ENCODE measurements at regions not wholly inside any gene's neighbourhood (a gene's known extent, or its start where the extent isn't known, plus 50 kb on each side); places are given as distances from the start of the nearest gene placed in this dataset.

DNA sequence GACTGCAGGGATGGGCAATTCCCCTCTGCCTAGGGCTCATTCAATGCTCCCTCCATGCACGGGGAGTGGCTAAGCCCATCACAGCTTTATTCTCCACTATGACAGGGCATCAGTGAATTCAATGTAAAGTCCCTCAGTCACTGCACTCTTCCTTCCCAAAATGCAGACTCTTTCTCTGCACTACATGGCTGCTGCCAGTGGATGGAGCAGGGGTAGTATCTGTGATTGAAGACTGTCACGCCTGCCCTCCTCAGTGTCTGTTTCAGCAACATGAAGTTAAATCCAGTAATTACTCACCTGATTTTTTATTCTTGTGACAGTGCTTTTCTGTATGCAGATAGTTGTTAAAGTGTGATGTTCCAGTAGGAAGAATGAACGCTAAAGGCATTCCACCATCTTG, 1323.2 kb downstream of the AMY1C start:
- H3K36me3 ChIP-seq (replicated peaks; ENCODE audit: insufficient read depth, low read depth) = no peaks in the 10 kb centered on the region
- H3K27me3 ChIP-seq = no peaks in the 10 kb centered on the region
- no peaks in the 10 kb centered on the region for H4K20me1 ChIP-seq (ENCODE audit: insufficient read depth, poor library complexity, severe bottlenecking)
- no peaks in the 10 kb centered on the region for H3K9me2 ChIP-seq (replicated peaks; ENCODE audit: insufficient read depth)
- H3K9me3 ChIP-seq (ENCODE audit: low read depth) = no peaks in the 10 kb centered on the region
- no peak overlapping the region for H3K4me3 ChIP-seq
- no peak for DNase-seq (ENCODE audit: low spot score)
- H3K27ac ChIP-seq = no peak overlapping the region
- H2AFZ ChIP-seq = no peak overlapping the region
- no peak for TF ChIP-seq EZH2 (IDR thresholded peaks at IDR 0.05; ENCODE audit: borderline replicate concordance)
- no peak for TF ChIP-seq CTCF (IDR thresholded peaks at IDR 0.05; ENCODE audit: poor library complexity)
- no peak for TF ChIP-seq EZH2phosphoT487 (IDR thresholded peaks at IDR 0.05; ENCODE audit: low read depth, severe bottlenecking, unreplicated experiment)
- WGBS (ENCODE audit: low lambda C conversion rate, missing lambda C conversion rate) = 74% methylated on average over 3 of the region's 3 CpGs
- no peak overlapping the region for H3K4me2 ChIP-seq
- H3K79me2 ChIP-seq = no peaks in the 10 kb centered on the region
- no peaks in the 10 kb centered on the region for H3K4me1 ChIP-seq (ENCODE audit: insufficient read depth)

- Histone ChIP-seq H3K27me3 (no peaks in the 10 kb centered on the region), H3K9me2 (replicated peaks; ENCODE audit: insufficient read depth) (no peaks in the 10 kb centered on the region), H4K20me1 (ENCODE audit: insufficient read depth, poor library complexity, severe bottlenecking) (no peaks in the 10 kb centered on the region), H2AFZ (no peak overlapping the region), H3K36me3 (replicated peaks; ENCODE audit: insufficient read depth, low read depth) (no peaks in the 10 kb centered on the region), H3K4me2 (no peak overlapping the region), H3K4me1 (ENCODE audit: insufficient read depth) (no peaks in the 10 kb centered on the region), H3K27ac (no peak overlapping the region), H3K4me3 (no peak overlapping the region), H3K79me2 (no peaks in the 10 kb centered on the region), H3K9me3 (ENCODE audit: low read depth) (no peaks in the 10 kb centered on the region)
- TF ChIP-seq CTCF (IDR thresholded peaks at IDR 0.05; ENCODE audit: poor library complexity) (no peak), EZH2phosphoT487 (IDR thresholded peaks at IDR 0.05; ENCODE audit: low read depth, severe bottlenecking, unreplicated experiment) (no peak), EZH2 (IDR thresholded peaks at IDR 0.05; ENCODE audit: borderline replicate concordance) (no peak)
- no peak for DNase-seq (ENCODE audit: low spot score)
Observed at GRCh38 chr1:105073660-105074059, 1324.0 kb downstream of the AMY1C start.

DNA sequence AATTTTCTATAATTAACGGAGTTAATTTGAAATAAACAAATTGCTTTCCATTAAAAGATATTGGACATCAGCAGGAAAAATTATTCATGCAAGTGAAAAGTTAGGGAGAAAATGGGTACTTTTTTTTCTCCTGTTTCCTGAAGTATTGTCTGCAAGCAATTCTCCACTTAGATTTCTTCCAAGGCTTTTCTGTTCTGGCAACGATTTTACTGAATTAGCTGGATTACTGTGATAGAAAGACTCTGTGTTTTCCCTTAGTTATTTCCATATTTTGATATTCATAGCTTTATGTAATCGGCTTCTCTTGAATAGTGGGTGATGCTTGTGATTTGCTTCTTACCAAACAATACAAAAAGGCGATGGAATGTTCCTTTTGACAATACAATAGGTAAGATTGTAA, 1333.9 kb downstream of the AMY1C start:
- DNase-seq (ENCODE audit: low spot score) = no peak
- no peaks in the 10 kb centered on the region for H4K20me1 ChIP-seq (ENCODE audit: insufficient read depth, poor library complexity, severe bottlenecking)
- 85% methylated on average over 4 of the region's 4 CpGs for WGBS (ENCODE audit: low lambda C conversion rate, missing lambda C conversion rate)
- H3K36me3 ChIP-seq (replicated peaks; ENCODE audit: insufficient read depth, low read depth) = no peaks in the 10 kb centered on the region
- H3K9me2 ChIP-seq (replicated peaks; ENCODE audit: insufficient read depth) = no peaks in the 10 kb centered on the region
- no peak overlapping the region for H3K4me2 ChIP-seq
- no peak overlapping the region for H3K27ac ChIP-seq
- TF ChIP-seq EZH2phosphoT487 (IDR thresholded peaks at IDR 0.05; ENCODE audit: low read depth, severe bottlenecking, unreplicated experiment) (no peak), CTCF (IDR thresholded peaks at IDR 0.05; ENCODE audit: poor library complexity) (no peak), EZH2 (IDR thresholded peaks at IDR 0.05; ENCODE audit: borderline replicate concordance) (no peak)
- no peak overlapping the region for H2AFZ ChIP-seq
- H3K79me2 ChIP-seq = no peaks in the 10 kb centered on the region
- H3K27me3 ChIP-seq = no peaks in the 10 kb centered on the region
- no peaks in the 10 kb centered on the region for H3K4me1 ChIP-seq (ENCODE audit: insufficient read depth)
- no peak overlapping the region for H3K4me3 ChIP-seq
- no peaks in the 10 kb centered on the region for H3K9me3 ChIP-seq (ENCODE audit: low read depth)

DNA sequence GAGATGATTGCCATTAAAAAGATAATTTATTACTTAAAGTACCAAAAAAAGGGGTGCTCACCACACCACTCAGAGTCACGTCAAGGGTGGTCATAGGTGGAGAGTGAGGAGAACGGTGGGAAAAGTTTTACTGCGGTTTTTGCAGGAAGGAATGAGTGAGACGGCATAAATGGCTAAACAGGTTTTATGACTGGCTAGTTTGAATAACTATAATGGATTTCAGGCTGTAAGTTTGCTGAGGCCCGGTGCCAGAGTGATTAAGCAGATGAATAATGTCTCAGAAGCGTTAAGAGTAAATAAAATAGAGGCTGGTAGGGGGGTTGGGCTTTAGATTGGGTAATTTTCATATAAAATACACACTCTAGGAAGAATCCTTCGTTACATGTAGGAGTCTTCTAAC, 1337.8 kb downstream of the AMY1C start:
- Histone ChIP-seq H3K27ac (no peak overlapping the region), H3K9me2 (replicated peaks; ENCODE audit: insufficient read depth) (no peaks in the 10 kb centered on the region), H3K4me1 (ENCODE audit: insufficient read depth) (no peaks in the 10 kb centered on the region), H3K9me3 (ENCODE audit: low read depth) (no peaks in the 10 kb centered on the region), H2AFZ (no peak overlapping the region), H3K27me3 (no peaks in the 10 kb centered on the region), H4K20me1 (ENCODE audit: insufficient read depth, poor library complexity, severe bottlenecking) (no peaks in the 10 kb centered on the region), H3K4me3 (no peak overlapping the region), H3K79me2 (no peaks in the 10 kb centered on the region), H3K36me3 (replicated peaks; ENCODE audit: insufficient read depth, low read depth) (no peaks in the 10 kb centered on the region), H3K4me2 (no peak overlapping the region)
- 74% methylated on average over 7 of the region's 7 CpGs for WGBS (ENCODE audit: low lambda C conversion rate, missing lambda C conversion rate)
- TF ChIP-seq EZH2 (IDR thresholded peaks at IDR 0.05; ENCODE audit: borderline replicate concordance) = no peak
- no peak for TF ChIP-seq EZH2phosphoT487 (IDR thresholded peaks at IDR 0.05; ENCODE audit: low read depth, severe bottlenecking, unreplicated experiment)
- TF ChIP-seq CTCF (IDR thresholded peaks at IDR 0.05; ENCODE audit: poor library complexity) = no peak
- no peak for DNase-seq (ENCODE audit: low spot score)
